Parathyroid adenoma (tissue), 2 donors: ENCODE measurements at regions not wholly inside any gene's neighbourhood (a gene's known extent, or its start where the extent isn't known, plus 50 kb on each side); places are given as distances from the start of the nearest gene placed in this dataset.

ENCODE experiments used
- H2AFZ ChIP-seq: fragments of 300-600 bp; sonication (generic); one replicate; pipeline ENCODE4 v1.7.0; 2017; ENCODE audit warnings: antibody characterized with exemption, mild to moderate bottlenecking
- H3K27ac ChIP-seq: fragments of 300-600 bp; sonication (generic); one replicate; pipeline ENCODE4 v1.7.0; 2017
- H3K27me3 ChIP-seq: fragments of 300-600 bp; sonication (generic); one replicate; pipeline ENCODE4 v1.7.0; 2017; ENCODE audit warnings: low read length; ENCODE audit not compliant: control insufficient read depth, insufficient read depth
- H3K36me3 ChIP-seq: fragments of 300-600 bp; sonication (generic); one replicate; pipeline ENCODE4 v1.7.0; 2017; ENCODE audit warnings: low read length; ENCODE audit not compliant: control insufficient read depth, insufficient read depth
- H3K4me1 ChIP-seq: fragments of 300-600 bp; sonication (generic); one replicate; pipeline ENCODE4 v1.7.0; 2017; ENCODE audit warnings: control low read depth
- H3K4me2 ChIP-seq: fragments of 300-600 bp; sonication (generic); one replicate; pipeline ENCODE4 v1.7.0; 2017; ENCODE audit warnings: low read length
- H3K4me3 ChIP-seq: fragments of 300-600 bp; sonication (generic); one replicate; pipeline ENCODE4 v1.7.0; 2017; ENCODE audit warnings: low read depth, low read length
- H3K79me2 ChIP-seq: fragments of 300-600 bp; sonication (generic); one replicate; pipeline ENCODE4 v1.7.0; 2017; ENCODE audit warnings: control low read depth
- H3K9ac ChIP-seq: fragments of 300-600 bp; sonication (generic); one replicate; pipeline ENCODE4 v1.7.0; 2017; ENCODE audit warnings: mild to moderate bottlenecking
- H3K9me3 ChIP-seq: fragments of 300-600 bp; sonication (generic); one replicate; pipeline ENCODE4 v1.7.0; 2017; ENCODE audit warnings: low read length; ENCODE audit not compliant: control insufficient read depth
- TF ChIP-seq, protein P1 (sequence below): fragments of 300-600 bp; sonication (generic); IDR thresholded peaks from one replicate; pipeline ENCODE4 v1.7.0; 2017; ENCODE audit warnings: antibody characterized with exemption, mild to moderate bottlenecking
- donor health status: primary hyperparathyroidism.

- Histone ChIP-seq H3K27me3 (no peaks in the 10 kb centered on the region), H2AFZ (peak overlapping the region; percentile 47), H3K36me3 (no peaks in the 10 kb centered on the region), H3K4me2 (no peak overlapping the region), H3K9ac (no peak overlapping the region), H3K4me1 (no peaks in the 10 kb centered on the region), H3K9me3 (no peaks in the 10 kb centered on the region), H3K27ac (no peak overlapping the region), H3K4me3 (no peak overlapping the region), H3K79me2 (no peaks in the 10 kb centered on the region)
- TF ChIP-seq, protein P1, sequence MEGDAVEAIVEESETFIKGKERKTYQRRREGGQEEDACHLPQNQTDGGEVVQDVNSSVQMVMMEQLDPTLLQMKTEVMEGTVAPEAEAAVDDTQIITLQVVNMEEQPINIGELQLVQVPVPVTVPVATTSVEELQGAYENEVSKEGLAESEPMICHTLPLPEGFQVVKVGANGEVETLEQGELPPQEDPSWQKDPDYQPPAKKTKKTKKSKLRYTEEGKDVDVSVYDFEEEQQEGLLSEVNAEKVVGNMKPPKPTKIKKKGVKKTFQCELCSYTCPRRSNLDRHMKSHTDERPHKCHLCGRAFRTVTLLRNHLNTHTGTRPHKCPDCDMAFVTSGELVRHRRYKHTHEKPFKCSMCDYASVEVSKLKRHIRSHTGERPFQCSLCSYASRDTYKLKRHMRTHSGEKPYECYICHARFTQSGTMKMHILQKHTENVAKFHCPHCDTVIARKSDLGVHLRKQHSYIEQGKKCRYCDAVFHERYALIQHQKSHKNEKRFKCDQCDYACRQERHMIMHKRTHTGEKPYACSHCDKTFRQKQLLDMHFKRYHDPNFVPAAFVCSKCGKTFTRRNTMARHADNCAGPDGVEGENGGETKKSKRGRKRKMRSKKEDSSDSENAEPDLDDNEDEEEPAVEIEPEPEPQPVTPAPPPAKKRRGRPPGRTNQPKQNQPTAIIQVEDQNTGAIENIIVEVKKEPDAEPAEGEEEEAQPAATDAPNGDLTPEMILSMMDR, result no peak
Measured at GRCh38 chr2:186033541-186033940, 294.9 kb downstream of the FSIP2 start.

DNA sequence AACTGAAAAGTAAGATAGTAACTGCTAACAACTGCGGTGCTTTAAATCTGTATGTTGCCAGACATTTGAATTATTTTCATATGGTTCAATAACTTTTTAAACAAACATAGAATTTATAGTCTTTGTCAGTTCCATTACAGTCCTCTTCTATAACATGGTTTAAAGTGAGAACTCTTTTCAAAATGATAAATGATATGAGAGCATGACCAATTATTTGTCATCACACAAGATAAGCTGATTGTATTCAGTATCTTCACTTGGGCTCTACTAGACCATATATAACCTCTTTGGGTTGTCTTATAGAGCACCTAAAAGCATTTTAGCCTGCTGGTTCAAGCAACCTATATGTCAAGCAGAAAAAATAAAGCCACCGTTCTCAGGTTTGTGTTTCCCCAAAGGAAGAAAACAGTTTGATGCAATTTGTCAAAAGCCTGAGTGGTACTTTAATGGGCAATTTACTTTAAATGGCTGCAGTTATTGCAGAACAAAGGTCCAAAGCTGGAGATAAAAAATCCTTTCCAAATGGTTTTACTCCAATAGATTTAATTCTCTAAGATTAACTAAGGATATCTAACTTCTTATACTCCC, 298.4 kb downstream of the FSIP2 start:
- no peak overlapping the region for H3K9ac ChIP-seq
- H3K79me2 ChIP-seq, result no peaks in the 10 kb centered on the region
- no peaks in the 10 kb centered on the region for H3K9me3 ChIP-seq
- no peak overlapping the region for H3K27ac ChIP-seq
- no peaks in the 10 kb centered on the region for H3K36me3 ChIP-seq
- H2AFZ ChIP-seq, result no peak overlapping the region
- no peak overlapping the region for H3K4me2 ChIP-seq
- no peak overlapping the region for H3K4me3 ChIP-seq
- TF ChIP-seq, protein P1, result no peak
- no peaks in the 10 kb centered on the region for H3K4me1 ChIP-seq
- no peaks in the 10 kb centered on the region for H3K27me3 ChIP-seq

DNA sequence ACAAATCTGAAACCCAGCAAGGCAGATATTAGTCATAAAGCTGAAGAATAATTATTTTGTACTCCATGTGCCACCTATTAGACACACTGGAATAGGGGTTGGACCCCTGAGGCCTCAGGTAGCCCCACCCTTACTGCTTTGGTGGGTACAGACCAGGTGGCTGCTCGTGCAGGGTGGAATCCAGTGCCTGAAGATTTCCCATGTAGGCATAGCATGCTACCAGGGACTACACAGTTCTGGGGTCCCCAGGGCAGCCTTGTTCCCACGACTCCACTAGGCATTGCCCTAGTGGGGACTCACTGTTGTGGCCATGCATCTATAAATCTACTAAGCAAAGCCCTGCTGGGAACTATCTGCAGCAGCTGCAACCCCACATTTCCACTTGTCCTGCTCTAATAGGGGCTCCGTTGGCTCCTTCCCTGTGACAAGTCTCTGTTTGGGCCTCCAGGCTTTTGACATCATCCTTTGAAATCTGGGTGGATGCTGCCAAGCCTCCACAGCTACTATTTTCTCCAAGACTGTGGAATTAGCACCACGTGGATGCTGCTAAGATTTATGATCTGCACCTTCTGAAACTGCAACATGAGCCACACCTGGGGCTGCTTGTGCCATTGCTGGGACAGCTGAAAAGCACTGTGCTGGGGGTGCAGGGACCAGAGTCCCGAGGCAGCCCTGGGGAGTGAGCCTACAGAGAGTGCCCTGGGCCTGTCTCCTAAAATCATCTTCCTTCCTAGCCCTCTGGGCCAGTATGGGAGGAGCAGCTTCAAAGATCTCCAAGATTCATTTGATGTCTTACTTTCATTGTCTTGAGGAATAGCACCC, 303.8 kb downstream of the FSIP2 start:
- no peaks in the 10 kb centered on the region for H3K36me3 ChIP-seq
- H3K4me2 ChIP-seq, result no peak overlapping the region
- no peak overlapping the region for H3K4me3 ChIP-seq
- H3K9me3 ChIP-seq, result no peaks in the 10 kb centered on the region
- TF ChIP-seq, protein P1, result no peak
- no peaks in the 10 kb centered on the region for H3K4me1 ChIP-seq
- no peaks in the 10 kb centered on the region for H3K27me3 ChIP-seq
- no peak overlapping the region for H3K9ac ChIP-seq
- no peaks in the 10 kb centered on the region for H3K79me2 ChIP-seq
- no peak overlapping the region for H2AFZ ChIP-seq
- H3K27ac ChIP-seq, result no peak overlapping the region

GRCh38 chr2:186044761-186045160, 306.2 kb downstream of the FSIP2 start:
- TF ChIP-seq, protein P1, result no peak

More at GRCh38 chr2:186044761-186045160, 306.2 kb downstream of the FSIP2 start:
- Histone ChIP-seq H3K4me3 (no peak overlapping the region), H3K27ac (no peak overlapping the region), H3K79me2 (no peaks in the 10 kb centered on the region), H2AFZ (no peak overlapping the region), H3K4me2 (no peak overlapping the region), H3K4me1 (no peaks in the 10 kb centered on the region), H3K9me3 (no peaks in the 10 kb centered on the region), H3K27me3 (no peaks in the 10 kb centered on the region), H3K36me3 (no peaks in the 10 kb centered on the region), H3K9ac (no peak overlapping the region)
